GM10248 (cell line): ENCODE measurements at regions not wholly inside any gene's neighbourhood (a gene's known extent, or its start where the extent isn't known, plus 50 kb on each side); places are given as distances from the start of the nearest gene placed in this dataset.

Source experiments
- CTCF ChIA-PET: fragments of 300-600 bp; sonication (Branson Sonifier 250); formaldehyde crosslinking; extraction: SDS; loops from one replicate; lab custom pipeline; 2021; ENCODE audit warnings: antibody characterized with exemption; lab: Yijun Ruan, JAX
- POLR2A ChIA-PET: fragments of 350-650 bp; sonication (Branson Sonifier 250); formaldehyde crosslinking; extraction: SDS; loops from one replicate; lab custom pipeline; 2020; ENCODE audit warnings: antibody characterized with exemption; lab: Yijun Ruan, JAX
- DNase-seq: peaks from one replicate; pipeline ENCODE4 v3.0.0; 2012; ENCODE audit errors: extremely low spot score
- TF ChIP-seq, protein P1 (sequence below): IDR thresholded peaks from 2 replicates; pipeline ENCODE4 v1.5.1; 2012; ENCODE audit warnings: mild to moderate bottlenecking, low read depth; ENCODE audit errors: extremely low read depth, missing control alignments, control extremely low read depth

- CTCF ChIA-PET = no interaction called here
- DNase-seq = no peak
- POLR2A ChIA-PET = no interaction called here
- TF ChIP-seq, protein P1, sequence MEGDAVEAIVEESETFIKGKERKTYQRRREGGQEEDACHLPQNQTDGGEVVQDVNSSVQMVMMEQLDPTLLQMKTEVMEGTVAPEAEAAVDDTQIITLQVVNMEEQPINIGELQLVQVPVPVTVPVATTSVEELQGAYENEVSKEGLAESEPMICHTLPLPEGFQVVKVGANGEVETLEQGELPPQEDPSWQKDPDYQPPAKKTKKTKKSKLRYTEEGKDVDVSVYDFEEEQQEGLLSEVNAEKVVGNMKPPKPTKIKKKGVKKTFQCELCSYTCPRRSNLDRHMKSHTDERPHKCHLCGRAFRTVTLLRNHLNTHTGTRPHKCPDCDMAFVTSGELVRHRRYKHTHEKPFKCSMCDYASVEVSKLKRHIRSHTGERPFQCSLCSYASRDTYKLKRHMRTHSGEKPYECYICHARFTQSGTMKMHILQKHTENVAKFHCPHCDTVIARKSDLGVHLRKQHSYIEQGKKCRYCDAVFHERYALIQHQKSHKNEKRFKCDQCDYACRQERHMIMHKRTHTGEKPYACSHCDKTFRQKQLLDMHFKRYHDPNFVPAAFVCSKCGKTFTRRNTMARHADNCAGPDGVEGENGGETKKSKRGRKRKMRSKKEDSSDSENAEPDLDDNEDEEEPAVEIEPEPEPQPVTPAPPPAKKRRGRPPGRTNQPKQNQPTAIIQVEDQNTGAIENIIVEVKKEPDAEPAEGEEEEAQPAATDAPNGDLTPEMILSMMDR = no peak
Observed at GRCh38 chr1:165045902-165046301, 310.6 kb downstream of the LMX1A start.

- ChIA-PET CTCF (no interaction called here), POLR2A (no interaction called here)
- DNase-seq = no peak
- TF ChIP-seq, protein P1 = no peak
Observed at GRCh38 chr1:165040641-165041040, 315.9 kb downstream of the LMX1A start.

- DNase-seq = no peak
- POLR2A ChIA-PET = no interaction called here
- TF ChIP-seq, protein P1 = no peak
- CTCF ChIA-PET = no interaction called here
Observed at GRCh38 chr1:165039996-165040395, 316.5 kb downstream of the LMX1A start.

GRCh38 chr1:165036403-165036802, 320.1 kb downstream of the LMX1A start:
- TF ChIP-seq, protein P1 = no peak
- CTCF ChIA-PET = interaction anchor here (1.2 kb wide), 1 partner anchor 37 kb away, joined by 3 read pairs; no protein-coding TSS in a partner anchor
- POLR2A ChIA-PET = no interaction called here
- no peak for DNase-seq

DNA sequence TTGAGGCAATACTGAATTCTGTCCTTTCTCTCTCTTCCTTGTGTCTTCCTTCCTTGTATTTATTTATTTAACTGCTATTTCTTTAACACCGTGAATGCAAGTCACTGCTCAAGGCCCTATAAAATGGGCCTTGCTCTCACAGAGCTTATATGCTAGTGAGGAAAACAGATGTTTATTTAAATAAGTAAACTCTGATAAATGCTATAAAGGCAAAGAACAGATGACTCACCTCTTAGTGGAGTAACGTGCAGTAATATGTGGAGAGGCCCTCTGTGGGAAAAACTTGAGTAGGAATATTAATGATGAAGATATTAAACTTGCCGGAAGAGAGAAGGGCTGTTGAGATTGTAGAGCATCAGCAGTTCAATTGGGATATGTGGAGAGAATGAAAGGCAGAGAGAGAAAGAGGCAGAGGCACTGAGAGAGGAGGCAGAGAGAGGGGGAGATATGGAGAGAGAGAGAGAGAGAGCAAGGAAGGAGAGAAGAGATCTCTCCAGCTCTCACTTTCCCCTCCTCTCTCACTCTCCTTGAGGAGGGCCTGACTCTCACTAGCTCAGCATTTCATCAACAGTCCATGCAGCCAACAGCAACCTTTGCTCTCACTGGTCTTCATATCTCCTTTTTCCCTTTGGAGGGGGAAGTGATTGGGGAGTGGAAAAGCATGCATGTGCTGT, 322.2 kb downstream of the LMX1A start:
- no peak for DNase-seq
- TF ChIP-seq, protein P1 = no peak
- CTCF ChIA-PET = no interaction called here
- POLR2A ChIA-PET = no interaction called here

- POLR2A ChIA-PET = no interaction called here
- CTCF ChIA-PET = no interaction called here
- no peak for DNase-seq
- TF ChIP-seq, protein P1 = no peak
Observed at GRCh38 chr1:165031001-165031400, 325.5 kb downstream of the LMX1A start.
